H1 (cell line): ENCODE measurements at regions not wholly inside any gene's neighbourhood (a gene's known extent, or its start where the extent isn't known, plus 50 kb on each side); places are given as distances from the start of the nearest gene placed in this dataset.

Experiments
- BRCA1 ChIP-seq: IDR thresholded peaks from 2 replicates; pipeline ENCODE4 v1.6.1; 2012; ENCODE audit warnings: low read depth, low read length, improper control_type of control experiment
- EZH2 ChIP-seq: fragments of 200-600 bp; sonication (generic); IDR thresholded peaks from 2 replicates; pipeline ENCODE4 v1.7.1; 2012; ENCODE audit warnings: low read depth, mild to moderate bottlenecking, moderate library complexity, low read length, inconsistent platforms; ENCODE audit not compliant: severe bottlenecking
- SAP30 ChIP-seq: fragments of 300-600 bp; sonication (generic); IDR thresholded peaks from 2 replicates; pipeline ENCODE4 v1.7.1; 2012; ENCODE audit warnings: low read length, moderate library complexity, mild to moderate bottlenecking, inconsistent platforms; ENCODE audit not compliant: insufficient read depth, insufficient replicate concordance

- TF ChIP-seq EZH2 (no peak), BRCA1 (no peak), SAP30 (no peak)
Observed at GRCh38 chr5:175163586-175164275, 280.3 kb downstream of the DRD1 start (continued).
